NCI-H146 treated with DMSO at 0.1 percent for 48 hours (cell line): ENCODE measurements at regions not wholly inside any gene's neighbourhood (a gene's known extent, or its start where the extent isn't known, plus 50 kb on each side); places are given as distances from the start of the nearest gene placed in this dataset.

Experiments
- DNase-seq: peaks from one replicate; lab custom pipeline; 2025; ENCODE audit not compliant: unreplicated experiment; lab: John Stamatoyannopoulos, UW

- peak; percentile 57 for DNase-seq
Observed at GRCh38 chr5:13478831-13479465, 465.5 kb downstream of the DNAH5 start.

- DNase-seq, result no peak
Observed at GRCh38 chr5:13477118-13477737, 467.3 kb downstream of the DNAH5 start.

- DNase-seq, result no peak
Observed at GRCh38 chr5:13472842-13473241, 471.6 kb downstream of the DNAH5 start.

GRCh38 chr5:13470975-13471374 lies 473.5 kb downstream of the DNAH5 start:
- no peak for DNase-seq

- DNase-seq, result no peak
Observed at GRCh38 chr5:13470263-13470662, 474.2 kb downstream of the DNAH5 start.

- DNase-seq, result no peak
Observed at GRCh38 chr5:13464532-13465193, 479.8 kb downstream of the DNAH5 start.

- DNase-seq, result no peak
Observed at GRCh38 chr5:13460587-13460986, 483.9 kb downstream of the DNAH5 start.

- DNase-seq, result no peak
Observed at GRCh38 chr5:13454050-13454449, 490.4 kb downstream of the DNAH5 start.

- no peak for DNase-seq
Observed at GRCh38 chr5:13448843-13449242, 495.6 kb downstream of the DNAH5 start.

GRCh38 chr5:13439430-13439829 lies 505.1 kb downstream of the DNAH5 start:
- no peak for DNase-seq

GRCh38 chr5:13427827-13428557 lies 516.5 kb downstream of the DNAH5 start:
- DNase-seq, result no peak

- no peak for DNase-seq
Observed at GRCh38 chr5:13412040-13412595, 532.4 kb downstream of the DNAH5 start.

- no peak for DNase-seq
Observed at GRCh38 chr5:13408616-13409015, 535.9 kb downstream of the DNAH5 start.

- DNase-seq, result no peak
Observed at GRCh38 chr5:13403351-13403750, 541.1 kb downstream of the DNAH5 start.

GRCh38 chr5:13385066-13385465 lies 559.4 kb downstream of the DNAH5 start:
- DNase-seq, result no peak

- no peak for DNase-seq
Observed at GRCh38 chr5:13382232-13382631, 562.3 kb downstream of the DNAH5 start.

- DNase-seq, result no peak
Observed at GRCh38 chr5:13378091-13378490, 566.4 kb downstream of the DNAH5 start.

GRCh38 chr5:13359344-13359743 lies 585.1 kb downstream of the DNAH5 start:
- DNase-seq, result no peak

- no peak for DNase-seq
Observed at GRCh38 chr5:13358342-13358741, 586.1 kb downstream of the DNAH5 start.

GRCh38 chr5:13357929-13358328 lies 586.6 kb downstream of the DNAH5 start:
- DNase-seq, result no peak

GRCh38 chr5:13356226-13356625 lies 588.3 kb downstream of the DNAH5 start:
- DNase-seq, result no peak
